ENCODE measurements at regions not wholly inside any gene's neighbourhood (a gene's known extent, or its start where the extent isn't known, plus 50 kb on each side); places are given as distances from the start of the nearest gene placed in this dataset.
"Not testable (repeated sequence)": the region's sequence is repeated elsewhere in the genome, so short reads cannot be mapped to it uniquely, and the experiment has no call there.

GRCh38 chr21:38905752-38906151 is 100.0 kb downstream of the ETS2 start:
- Histone ChIP-seq H3K9ac (ENCODE audit: low read depth in 1 of 3, low read length in 3 of 3) (no peak overlapping the region), H3K4me1 (ENCODE audit: control insufficient read depth in 3 of 3, insufficient read depth in 3 of 3, low read length in 3 of 3) (peaks cover 50 to 62% (median 55%) of the 10 kb centered on the region in 3 donors), H3K27ac (ENCODE audit: low read depth, low read length) (peak overlapping the region; percentile 86), H3K27me3 (ENCODE audit: control insufficient read depth in 3 of 3, insufficient read depth in 3 of 3, low read length in 3 of 3) (no peaks in the 10 kb centered on the region), H3K36me3 (ENCODE audit: control insufficient read depth in 3 of 3, insufficient read depth in 3 of 3, low read length in 3 of 3) (no peaks in the 10 kb centered on the region), H3K9me3 (ENCODE audit: control insufficient read depth in 3 of 3, low read length in 3 of 3) (no peaks in the 10 kb centered on the region), H3K4me3 (ENCODE audit: low read length in 3 of 3) (no peak overlapping the region)

- Histone ChIP-seq H3K9ac (ENCODE audit: low read depth in 1 of 3, low read length in 3 of 3) (no peak overlapping the region), H3K27ac (ENCODE audit: low read depth, low read length) (peak overlapping the region; percentile 92), H3K9me3 (ENCODE audit: control insufficient read depth in 3 of 3, low read length in 3 of 3) (no peaks in the 10 kb centered on the region), H3K4me1 (ENCODE audit: control insufficient read depth in 3 of 3, insufficient read depth in 3 of 3, low read length in 3 of 3) (peaks cover 46 to 58% (median 51%) of the 10 kb centered on the region in 3 donors), H3K27me3 (ENCODE audit: control insufficient read depth in 3 of 3, insufficient read depth in 3 of 3, low read length in 3 of 3) (no peaks in the 10 kb centered on the region), H3K36me3 (ENCODE audit: control insufficient read depth in 3 of 3, insufficient read depth in 3 of 3, low read length in 3 of 3) (no peaks in the 10 kb centered on the region), H3K4me3 (ENCODE audit: low read length in 3 of 3) (no peak overlapping the region)
Measured at GRCh38 chr21:38905328-38905727, 99.6 kb downstream of the ETS2 start.

- H3K27me3 ChIP-seq (ENCODE audit: control insufficient read depth in 3 of 3, insufficient read depth in 3 of 3, low read length in 3 of 3) = no peaks in the 10 kb centered on the region
Measured at GRCh38 chr21:38903690-38904139, 98.0 kb downstream of the ETS2 start.

GRCh38 chr21:38902608-38903445 is 97.1 kb downstream of the ETS2 start:
- Histone ChIP-seq H3K9ac (ENCODE audit: low read depth in 1 of 3, low read length in 3 of 3) (peak overlapping the region; percentile 51 to 77 (median 71)), H3K27me3 (ENCODE audit: control insufficient read depth in 3 of 3, insufficient read depth in 3 of 3, low read length in 3 of 3) (no peaks in the 10 kb centered on the region), H3K36me3 (ENCODE audit: control insufficient read depth in 3 of 3, insufficient read depth in 3 of 3, low read length in 3 of 3) (no peaks in the 10 kb centered on the region), H3K4me3 (ENCODE audit: low read length in 3 of 3) (no peak overlapping the region), H3K4me1 (ENCODE audit: control insufficient read depth in 3 of 3, insufficient read depth in 3 of 3, low read length in 3 of 3) (peaks cover 32 to 51% (median 37%) of the 10 kb centered on the region in 3 donors), H3K9me3 (ENCODE audit: control insufficient read depth in 3 of 3, low read length in 3 of 3) (no peaks in the 10 kb centered on the region), H3K27ac (ENCODE audit: low read depth, low read length) (peak overlapping the region; percentile 92)

More at GRCh38 chr21:38903690-38904139, 98.0 kb downstream of the ETS2 start:
- Histone ChIP-seq H3K27ac (ENCODE audit: low read depth, low read length) (peak overlapping the region; percentile 92), H3K4me1 (ENCODE audit: control insufficient read depth in 3 of 3, insufficient read depth in 3 of 3, low read length in 3 of 3) (peaks cover 37 to 52% (median 40%) of the 10 kb centered on the region in 3 donors), H3K9me3 (ENCODE audit: control insufficient read depth in 3 of 3, low read length in 3 of 3) (no peaks in the 10 kb centered on the region), H3K36me3 (ENCODE audit: control insufficient read depth in 3 of 3, insufficient read depth in 3 of 3, low read length in 3 of 3) (no peaks in the 10 kb centered on the region), H3K4me3 (ENCODE audit: low read length in 3 of 3) (peak overlapping the region in 1 of 3 donors; percentile 1), H3K9ac (ENCODE audit: low read depth in 1 of 3, low read length in 3 of 3) (peak overlapping the region; percentile 51 to 77 (median 73))

- H3K36me3 ChIP-seq (ENCODE audit: control insufficient read depth in 3 of 3, insufficient read depth in 3 of 3, low read length in 3 of 3) = no peaks in the 10 kb centered on the region
- H3K9me3 ChIP-seq (ENCODE audit: control insufficient read depth in 3 of 3, low read length in 3 of 3) = no peaks in the 10 kb centered on the region
- no peaks in the 10 kb centered on the region for H3K27me3 ChIP-seq (ENCODE audit: control insufficient read depth in 3 of 3, insufficient read depth in 3 of 3, low read length in 3 of 3)
- H3K9ac ChIP-seq (ENCODE audit: low read depth in 1 of 3, low read length in 3 of 3) = no peak overlapping the region
- no peak overlapping the region for H3K27ac ChIP-seq (ENCODE audit: low read depth, low read length)
- no peak overlapping the region for H3K4me3 ChIP-seq (ENCODE audit: low read length in 3 of 3)
- peaks cover 19 to 37% (median 27%) of the 10 kb centered on the region in 3 donors for H3K4me1 ChIP-seq (ENCODE audit: control insufficient read depth in 3 of 3, insufficient read depth in 3 of 3, low read length in 3 of 3)
Measured at GRCh38 chr21:38900499-38900898, 94.8 kb downstream of the ETS2 start.

GRCh38 chr21:38899985-38900384 is 94.3 kb downstream of the ETS2 start:
- not testable (repeated sequence) for H3K9ac ChIP-seq (ENCODE audit: low read depth in 1 of 3, low read length in 3 of 3); H3K27ac ChIP-seq (ENCODE audit: low read depth, low read length)
- H3K4me1 ChIP-seq (ENCODE audit: control insufficient read depth in 3 of 3, insufficient read depth in 3 of 3, low read length in 3 of 3) = peaks cover 19 to 37% (median 24%) of the 10 kb centered on the region in 3 donors

GRCh38 chr21:38899277-38899947 is 93.7 kb downstream of the ETS2 start:
- peak overlapping the region; percentile 95 for H3K27ac ChIP-seq (ENCODE audit: low read depth, low read length)

More at GRCh38 chr21:38899985-38900384, 94.3 kb downstream of the ETS2 start:
- H3K36me3 ChIP-seq (ENCODE audit: control insufficient read depth in 3 of 3, insufficient read depth in 3 of 3, low read length in 3 of 3); H3K4me3 ChIP-seq (ENCODE audit: low read length in 3 of 3); H3K9me3 ChIP-seq (ENCODE audit: control insufficient read depth in 3 of 3, low read length in 3 of 3); H3K27me3 ChIP-seq (ENCODE audit: control insufficient read depth in 3 of 3, insufficient read depth in 3 of 3, low read length in 3 of 3): not testable (repeated sequence)

GRCh38 chr21:38898422-38899096 is 92.8 kb downstream of the ETS2 start:
- H3K9ac ChIP-seq (ENCODE audit: low read depth in 1 of 3, low read length in 3 of 3) = peak overlapping the region in 1 of 3 donors; percentile 67
- H3K36me3 ChIP-seq (ENCODE audit: control insufficient read depth in 3 of 3, insufficient read depth in 3 of 3, low read length in 3 of 3) = no peaks in the 10 kb centered on the region
- peaks cover 11 to 28% (median 14%) of the 10 kb centered on the region in 3 donors for H3K4me1 ChIP-seq (ENCODE audit: control insufficient read depth in 3 of 3, insufficient read depth in 3 of 3, low read length in 3 of 3)
- H3K4me3 ChIP-seq (ENCODE audit: low read length in 3 of 3) = no peak overlapping the region
- H3K9me3 ChIP-seq (ENCODE audit: control insufficient read depth in 3 of 3, low read length in 3 of 3) = no peaks in the 10 kb centered on the region
- peak overlapping the region; percentile 95 for H3K27ac ChIP-seq (ENCODE audit: low read depth, low read length)
- no peaks in the 10 kb centered on the region for H3K27me3 ChIP-seq (ENCODE audit: control insufficient read depth in 3 of 3, insufficient read depth in 3 of 3, low read length in 3 of 3)

More at GRCh38 chr21:38899277-38899947, 93.7 kb downstream of the ETS2 start:
- Histone ChIP-seq H3K36me3 (ENCODE audit: control insufficient read depth in 3 of 3, insufficient read depth in 3 of 3, low read length in 3 of 3) (no peaks in the 10 kb centered on the region), H3K9me3 (ENCODE audit: control insufficient read depth in 3 of 3, low read length in 3 of 3) (no peaks in the 10 kb centered on the region), H3K9ac (ENCODE audit: low read depth in 1 of 3, low read length in 3 of 3) (no peak overlapping the region), H3K4me1 (ENCODE audit: control insufficient read depth in 3 of 3, insufficient read depth in 3 of 3, low read length in 3 of 3) (peaks cover 18 to 37% (median 22%) of the 10 kb centered on the region in 3 donors), H3K27me3 (ENCODE audit: control insufficient read depth in 3 of 3, insufficient read depth in 3 of 3, low read length in 3 of 3) (no peaks in the 10 kb centered on the region), H3K4me3 (ENCODE audit: low read length in 3 of 3) (no peak overlapping the region)

GRCh38 chr21:38897532-38898421 is 92.0 kb downstream of the ETS2 start:
- Histone ChIP-seq H3K4me1 (ENCODE audit: control insufficient read depth in 3 of 3, insufficient read depth in 3 of 3, low read length in 3 of 3) (peaks cover 3 to 20% (median 6%) of the 10 kb centered on the region in 3 donors), H3K9ac (ENCODE audit: low read depth in 1 of 3, low read length in 3 of 3) (peak overlapping the region in 1 of 3 donors; percentile 67), H3K36me3 (ENCODE audit: control insufficient read depth in 3 of 3, insufficient read depth in 3 of 3, low read length in 3 of 3) (no peaks in the 10 kb centered on the region), H3K9me3 (ENCODE audit: control insufficient read depth in 3 of 3, low read length in 3 of 3) (no peaks in the 10 kb centered on the region), H3K27me3 (ENCODE audit: control insufficient read depth in 3 of 3, insufficient read depth in 3 of 3, low read length in 3 of 3) (no peaks in the 10 kb centered on the region), H3K27ac (ENCODE audit: low read depth, low read length) (peak overlapping the region; percentile 95), H3K4me3 (ENCODE audit: low read length in 3 of 3) (no peak overlapping the region)
